ENCODE measurements at regions not wholly inside any gene's neighbourhood (a gene's known extent, or its start where the extent isn't known, plus 50 kb on each side); places are given as distances from the start of the nearest gene placed in this dataset.

- TF ChIP-seq, protein P1, sequence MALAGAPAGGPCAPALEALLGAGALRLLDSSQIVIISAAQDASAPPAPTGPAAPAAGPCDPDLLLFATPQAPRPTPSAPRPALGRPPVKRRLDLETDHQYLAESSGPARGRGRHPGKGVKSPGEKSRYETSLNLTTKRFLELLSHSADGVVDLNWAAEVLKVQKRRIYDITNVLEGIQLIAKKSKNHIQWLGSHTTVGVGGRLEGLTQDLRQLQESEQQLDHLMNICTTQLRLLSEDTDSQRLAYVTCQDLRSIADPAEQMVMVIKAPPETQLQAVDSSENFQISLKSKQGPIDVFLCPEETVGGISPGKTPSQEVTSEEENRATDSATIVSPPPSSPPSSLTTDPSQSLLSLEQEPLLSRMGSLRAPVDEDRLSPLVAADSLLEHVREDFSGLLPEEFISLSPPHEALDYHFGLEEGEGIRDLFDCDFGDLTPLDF (CRISPR knock-in tag; IDR thresholded peaks at IDR 0.05), result no peak
- TF ChIP-seq ARID4A (CRISPR knock-in tag; IDR thresholded peaks at IDR 0.05; ENCODE audit: borderline replicate concordance) (no peak), ZNF768 (CRISPR knock-in tag; IDR thresholded peaks at IDR 0.05) (no peak; the same call in 1 of the 2 replicates), ZNF513 (CRISPR knock-in tag; conservative IDR thresholded peaks at IDR 0.05) (no peak), TRIM24 (CRISPR knock-in tag; IDR thresholded peaks at IDR 0.05) (no peak), ATM (IDR thresholded peaks at IDR 0.05; ENCODE audit: borderline replicate concordance) (no peak), ERF (CRISPR knock-in tag; IDR thresholded peaks at IDR 0.05) (no peak), ZNF83 (CRISPR knock-in tag; IDR thresholded peaks at IDR 0.05; ENCODE audit: borderline replicate concordance) (no peak), ZNF597 (CRISPR knock-in tag; IDR thresholded peaks at IDR 0.05) (no peak), ATF3 (CRISPR knock-in tag; IDR thresholded peaks at IDR 0.05) (no peak), ZNF619 (CRISPR knock-in tag; IDR thresholded peaks at IDR 0.05) (no peak), CAMTA2 (CRISPR knock-in tag; IDR thresholded peaks at IDR 0.05; ENCODE audit: borderline replicate concordance) (no peak), FUBP1 (CRISPR knock-in tag; IDR thresholded peaks at IDR 0.05; ENCODE audit: borderline replicate concordance) (no peak), ZNF432 (CRISPR knock-in tag; IDR thresholded peaks at IDR 0.05; ENCODE audit: borderline replicate concordance) (no peak)
- TF ChIP-seq, protein P2, sequence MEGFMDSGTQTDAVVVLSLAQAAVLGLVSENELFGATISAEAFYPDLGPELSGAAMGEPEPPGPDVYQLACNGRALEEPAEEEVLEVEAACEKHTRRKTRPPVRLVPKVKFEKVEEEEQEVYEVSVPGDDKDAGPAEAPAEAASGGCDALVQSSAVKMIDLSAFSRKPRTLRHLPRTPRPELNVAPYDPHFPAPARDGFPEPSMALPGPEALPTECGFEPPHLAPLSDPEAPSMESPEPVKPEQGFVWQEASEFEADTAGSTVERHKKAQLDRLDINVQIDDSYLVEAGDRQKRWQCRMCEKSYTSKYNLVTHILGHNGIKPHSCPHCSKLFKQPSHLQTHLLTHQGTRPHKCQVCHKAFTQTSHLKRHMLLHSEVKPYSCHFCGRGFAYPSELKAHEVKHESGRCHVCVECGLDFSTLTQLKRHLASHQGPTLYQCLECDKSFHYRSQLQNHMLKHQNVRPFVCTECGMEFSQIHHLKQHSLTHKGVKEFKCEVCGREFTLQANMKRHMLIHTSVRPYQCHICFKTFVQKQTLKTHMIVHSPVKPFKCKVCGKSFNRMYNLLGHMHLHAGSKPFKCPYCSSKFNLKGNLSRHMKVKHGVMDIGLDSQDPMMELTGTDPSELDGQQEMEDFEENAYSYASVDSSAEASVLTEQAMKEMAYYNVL (CRISPR knock-in tag; IDR thresholded peaks at IDR 0.05; ENCODE audit: borderline replicate concordance), result peak; percentile 61; the same call in 1 of the 2 replicates
These were observed 68.6 kb upstream of the ERRFI1 start (continued) for GRCh38 chr1:8094481-8095241.
